Common myeloid progenitor, CD34-positive (primary cell): ENCODE measurements at regions not wholly inside any gene's neighbourhood (a gene's known extent, or its start where the extent isn't known, plus 50 kb on each side); places are given as distances from the start of the nearest gene placed in this dataset.

Experiments
- CTCF ChIA-PET: fragments of 350-600 bp; sonication (Branson Sonifier 250); formaldehyde crosslinking; loops from one replicate; lab custom pipeline; 2021; ENCODE audit warnings: antibody characterized with exemption; lab: Charles Lee
- POLR2A ChIA-PET: fragments of 350-600 bp; sonication (Branson Sonifier 250); formaldehyde crosslinking; loops from one replicate; lab custom pipeline; 2021; ENCODE audit warnings: antibody characterized with exemption; lab: Charles Lee
- DNase-seq, 3 donors: peaks; one replicate each; pipeline versions ENCODE4 v3.0.0 to v3.0.0-alpha.2; 2013
- H3K27ac ChIP-seq, 2 experiments: 1 replicate in 1 of 2; 2 replicates in 1 of 2; pipeline ENCODE4 v1.7.0; 2013; ENCODE audit warnings: inconsistent platforms in 2 of 2, low read length in 2 of 2, mild to moderate bottlenecking in 2 of 2, low read depth in 1 of 2, moderate library complexity in 1 of 2; ENCODE audit not compliant: severe bottlenecking in 2 of 2, insufficient read depth in 1 of 2, poor library complexity in 1 of 2
- H3K27me3 ChIP-seq, 5 experiments: replicated peaks in 2 of 5; 1 replicate in 3 of 5; 2 replicates in 2 of 5; pipeline versions ENCODE4 v1.6.1 to v1.7.0; 2013; ENCODE audit warnings: low read length in 4 of 5, mild to moderate bottlenecking in 2 of 5, moderate library complexity in 2 of 5, inconsistent platforms in 1 of 5; ENCODE audit not compliant: insufficient read depth in 5 of 5, control insufficient read depth in 4 of 5
- H3K36me3 ChIP-seq, 4 experiments: 1 replicate in 2 of 4; 2 replicates in 2 of 4; pipeline versions ENCODE4 v1.6.1 to v1.7.0; 2013; ENCODE audit warnings: low read length in 3 of 4, control low read depth in 1 of 4, mild to moderate bottlenecking in 1 of 4; ENCODE audit not compliant: control insufficient read depth in 4 of 4, insufficient read depth in 4 of 4
- H3K4me1 ChIP-seq, 4 experiments: 1 replicate in 3 of 4; 2 replicates in 1 of 4; pipeline versions ENCODE4 v1.6.1 to v1.7.1; 2013; ENCODE audit warnings: low read length in 3 of 4, mild to moderate bottlenecking in 3 of 4, control low read depth in 1 of 4, inconsistent platforms in 1 of 4, moderate library complexity in 1 of 4; ENCODE audit not compliant: control insufficient read depth in 4 of 4, insufficient read depth in 4 of 4; ENCODE audit errors: control extremely low read depth in 1 of 4
- H3K4me3 ChIP-seq, 7 experiments: 1 replicate in 4 of 7; 2 replicates in 3 of 7; pipeline versions ENCODE4 v1.5.1 to v1.7.0; 2013; ENCODE audit warnings: mild to moderate bottlenecking in 7 of 7, low read length in 6 of 7, moderate library complexity in 6 of 7, inconsistent platforms in 2 of 7, low read depth in 2 of 7, control low read depth in 1 of 7; ENCODE audit not compliant: insufficient read depth in 4 of 7, control insufficient read depth in 1 of 7; ENCODE audit errors: extremely low read depth in 1 of 7
- H3K9me3 ChIP-seq, 5 experiments: 1 replicate in 4 of 5; 2 replicates in 1 of 5; pipeline versions ENCODE4 v1.6.1 to v1.7.1; 2013; ENCODE audit warnings: low read length in 4 of 5, mild to moderate bottlenecking in 2 of 5, inconsistent platforms in 1 of 5, low read depth in 1 of 5, moderate library complexity in 1 of 5; ENCODE audit not compliant: control insufficient read depth in 4 of 5, insufficient read depth in 2 of 5; ENCODE audit errors: control extremely low read depth in 1 of 5
- WGBS: methylation state at CpG from one replicate; pipeline ENCODE4 v1.1.5; 2013; ENCODE audit not compliant: insufficient coverage; 5-methylcytosine and 5-hydroxymethylcytosine counted together

DNA sequence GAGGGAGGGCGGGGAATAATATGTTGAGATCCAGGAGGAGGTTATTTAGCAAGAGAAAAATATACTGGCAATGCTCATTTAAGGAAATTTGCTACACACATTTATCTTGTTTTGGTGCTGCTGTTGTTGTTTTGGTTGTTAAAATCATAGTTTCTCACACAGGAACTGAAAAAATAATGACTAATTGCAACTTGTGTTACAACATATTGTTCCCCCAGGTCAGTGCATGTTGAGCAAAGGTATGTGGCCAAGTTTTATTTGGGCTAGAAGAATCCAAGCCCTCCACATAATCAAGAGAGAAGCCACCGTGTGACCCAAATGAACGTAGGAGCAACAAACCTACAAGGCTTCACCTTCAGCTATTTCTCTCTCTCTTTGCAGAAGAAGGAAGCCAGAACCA, 220.3 kb upstream of the DAPK1 start:
- ChIA-PET CTCF (no interaction called here), POLR2A (no interaction called here)
- Histone ChIP-seq H3K36me3 (no peaks in the 10 kb centered on the region), H3K4me1 (no peaks in the 10 kb centered on the region), H3K9me3 (peaks cover 0 to 1% (median 0%) of the 10 kb centered on the region in 5 experiments), H3K27ac (no peak overlapping the region), H3K4me3 (no peak overlapping the region), H3K27me3 (peaks cover 0 to 3% (median 0%) of the 10 kb centered on the region in 5 experiments)
- no peak for DNase-seq
- no CpG with 5 or more reads among the region's 3 CpGs for WGBS

- Histone ChIP-seq H3K4me1 (no peaks in the 10 kb centered on the region), H3K27ac (no peak overlapping the region), H3K27me3 (peaks cover 0 to 3% (median 0%) of the 10 kb centered on the region in 5 experiments), H3K36me3 (no peaks in the 10 kb centered on the region), H3K9me3 (peaks cover 0 to 1% (median 0%) of the 10 kb centered on the region in 5 experiments), H3K4me3 (no peak overlapping the region)
- no peak for DNase-seq
- ChIA-PET POLR2A (no interaction called here), CTCF (no interaction called here)
- 94% methylated on average over 3 of the region's 3 CpGs for WGBS
Measured at GRCh38 chr9:87278971-87279733, 218.5 kb upstream of the DAPK1 start.

DNA sequence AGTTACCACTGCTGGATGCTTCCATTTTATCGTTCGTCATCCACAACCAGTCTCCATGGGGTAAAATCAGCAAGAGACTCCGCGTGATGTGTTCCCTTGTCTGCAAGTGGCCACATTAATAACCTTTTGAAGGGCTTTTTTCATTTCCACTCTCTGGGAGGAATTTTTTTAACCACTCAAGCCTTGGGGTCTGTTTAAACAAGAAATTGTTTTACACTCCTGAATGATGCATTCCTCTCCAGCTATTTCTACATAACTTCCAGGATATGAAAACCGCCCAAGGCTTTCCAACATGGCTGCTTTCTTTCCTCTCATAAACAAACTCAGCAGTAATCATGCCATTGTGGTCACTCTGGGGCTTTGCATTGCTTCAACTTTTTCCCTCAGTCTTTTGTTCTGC, 217.2 kb upstream of the DAPK1 start:
- no peak for DNase-seq
- Histone ChIP-seq H3K9me3 (peaks cover 0 to 1% (median 0%) of the 10 kb centered on the region in 5 experiments), H3K27ac (no peak overlapping the region), H3K27me3 (peaks cover 0 to 3% (median 0%) of the 10 kb centered on the region in 5 experiments), H3K36me3 (no peaks in the 10 kb centered on the region), H3K4me1 (no peaks in the 10 kb centered on the region), H3K4me3 (no peak overlapping the region)
- ChIA-PET POLR2A (no interaction called here), CTCF (no interaction called here)
- WGBS, result 100% methylated on average over 5 of the region's 5 CpGs

DNA sequence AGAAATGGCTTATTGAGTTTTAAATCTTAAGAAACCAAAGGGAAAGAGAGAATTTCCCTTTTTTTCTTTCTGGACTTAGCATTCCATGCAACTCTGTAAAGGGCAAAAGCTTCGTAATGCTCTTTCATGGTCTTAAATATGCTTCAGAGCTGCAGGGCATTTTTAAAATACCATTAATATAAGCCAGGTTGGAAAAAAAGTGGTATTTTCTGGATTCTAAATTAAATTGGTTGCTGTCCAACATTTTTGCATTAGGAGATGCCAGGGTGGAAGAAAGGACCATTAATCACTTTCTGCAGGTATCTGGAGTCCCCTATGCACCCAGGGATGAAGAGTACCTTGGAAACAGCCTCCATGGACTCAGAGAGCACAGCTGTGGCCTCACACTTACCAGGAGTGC, 215.1 kb upstream of the DAPK1 start:
- POLR2A ChIA-PET, result no interaction called here
- Histone ChIP-seq H3K27me3 (peaks cover 0 to 3% (median 0%) of the 10 kb centered on the region in 5 experiments), H3K9me3 (peaks cover 0 to 1% (median 0%) of the 10 kb centered on the region in 5 experiments), H3K4me1 (no peaks in the 10 kb centered on the region), H3K27ac (no peak overlapping the region), H3K4me3 (no peak overlapping the region), H3K36me3 (no peaks in the 10 kb centered on the region)
- DNase-seq, result no peak
- CTCF ChIA-PET, result no interaction called here
- WGBS, result no CpG with 5 or more reads among the region's 1 CpG

DNA sequence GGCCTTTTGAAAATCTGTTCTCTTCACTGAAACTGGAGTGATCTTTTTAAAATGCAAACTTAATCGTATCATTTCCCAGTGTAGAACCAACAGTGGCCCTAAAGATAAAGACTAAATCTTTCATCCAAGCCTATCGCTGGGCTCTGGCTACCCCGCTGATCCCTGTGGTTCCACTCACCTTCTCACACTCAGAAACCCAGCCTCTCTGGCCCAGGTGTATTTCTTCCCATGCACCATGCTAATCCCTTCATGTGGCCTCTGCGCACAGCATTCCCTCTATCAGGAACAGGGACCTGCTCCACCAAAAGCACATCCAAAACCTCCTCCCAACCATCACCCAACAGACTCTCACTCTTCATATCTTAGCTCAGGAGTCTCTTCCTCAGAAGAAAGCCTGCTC, 214.1 kb upstream of the DAPK1 start:
- DNase-seq, result no peak
- Histone ChIP-seq H3K4me1 (no peaks in the 10 kb centered on the region), H3K9me3 (peaks cover 0 to 1% (median 0%) of the 10 kb centered on the region in 5 experiments), H3K4me3 (no peak overlapping the region), H3K27me3 (peaks cover 0 to 3% (median 0%) of the 10 kb centered on the region in 5 experiments), H3K27ac (no peak overlapping the region), H3K36me3 (no peaks in the 10 kb centered on the region)
- CTCF ChIA-PET, result no interaction called here
- POLR2A ChIA-PET, result no interaction called here
- 98% methylated on average over 4 of the region's 4 CpGs for WGBS

GRCh38 chr9:87285183-87285850, 212.3 kb upstream of the DAPK1 start:
- POLR2A ChIA-PET, result no interaction called here
- 86% methylated on average over 1 of the region's 4 CpGs for WGBS
- Histone ChIP-seq H3K27me3 (peaks cover 0 to 2% (median 0%) of the 10 kb centered on the region in 5 experiments), H3K27ac (no peak overlapping the region), H3K9me3 (peaks cover 0 to 1% (median 0%) of the 10 kb centered on the region in 5 experiments), H3K4me3 (no peak overlapping the region), H3K4me1 (no peaks in the 10 kb centered on the region), H3K36me3 (no peaks in the 10 kb centered on the region)
- CTCF ChIA-PET, result no interaction called here
- no peak for DNase-seq

- Histone ChIP-seq H3K36me3 (no peaks in the 10 kb centered on the region), H3K9me3 (no peaks in the 10 kb centered on the region), H3K4me1 (no peaks in the 10 kb centered on the region), H3K27me3 (peaks cover 0 to 2% (median 0%) of the 10 kb centered on the region in 5 experiments), H3K4me3 (no peak overlapping the region), H3K27ac (no peak overlapping the region)
- ChIA-PET POLR2A (no interaction called here), CTCF (no interaction called here)
- DNase-seq, result no peak
Measured at GRCh38 chr9:87286506-87286905, 211.2 kb upstream of the DAPK1 start.
